ENCODE measurements at regions not wholly inside any gene's neighbourhood (a gene's known extent, or its start where the extent isn't known, plus 50 kb on each side); places are given as distances from the start of the nearest gene placed in this dataset.

DNA sequence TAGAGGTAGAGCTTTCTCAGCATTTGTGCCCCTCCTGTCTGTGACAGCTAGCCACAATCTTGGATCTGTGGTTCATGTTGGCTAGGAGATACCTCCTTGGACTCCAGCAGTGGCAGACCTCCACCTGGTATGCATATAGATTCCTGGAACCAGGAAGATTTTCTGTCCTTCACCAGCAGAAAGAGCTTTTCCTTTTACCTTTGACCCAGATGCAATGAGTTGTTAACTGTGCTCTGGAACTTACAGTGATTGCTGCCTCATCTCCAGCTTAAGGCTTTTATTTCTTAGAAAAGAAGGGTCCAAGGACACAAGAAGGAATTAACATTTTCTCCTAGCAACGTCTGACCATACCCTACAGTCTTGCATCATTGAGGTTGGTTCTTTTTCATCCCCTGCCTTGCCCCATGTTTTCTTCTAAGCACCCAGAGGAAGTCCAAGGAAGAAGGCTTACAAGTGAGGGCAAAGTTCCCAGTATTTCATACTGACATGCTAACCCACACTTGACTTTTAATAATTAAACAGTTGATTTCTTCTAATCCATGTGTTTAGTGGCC, 217.1 kb upstream of the ARHGAP24 start:
- no peak for DNase-seq (ENCODE audit: low read depth)
- H3K4me3 ChIP-seq (ENCODE audit: low read depth, low read length) = no peak overlapping the region
- TF ChIP-seq CTCF (IDR thresholded peaks at IDR 0.05; ENCODE audit: low read depth, low read length, missing control alignments) = no peak
- in situ Hi-C loops (cut with HindIII; ENCODE audit: low sequenced_read_pairs) = no loop called here

DNA sequence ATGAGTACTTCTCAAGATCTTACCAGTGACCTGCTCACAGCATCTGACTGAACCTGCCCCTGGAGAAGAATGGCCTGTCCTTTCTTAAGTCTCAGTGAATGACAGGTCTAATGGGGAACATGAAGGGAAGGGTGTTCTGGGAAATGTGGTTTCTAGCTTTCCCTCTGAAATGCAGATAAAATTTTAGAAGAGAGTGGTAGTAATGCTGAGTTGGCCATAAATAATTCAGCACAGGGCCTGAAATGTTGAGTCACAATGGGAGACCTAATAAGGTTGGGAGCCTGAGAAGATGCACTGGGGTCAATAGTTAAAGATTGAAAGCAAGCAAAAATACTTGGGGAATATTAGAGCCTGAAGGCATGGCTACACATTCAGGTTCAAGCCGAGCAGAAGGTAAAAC, 214.9 kb upstream of the ARHGAP24 start:
- in situ Hi-C loops (cut with HindIII; ENCODE audit: low sequenced_read_pairs) = no loop called here
- H3K4me3 ChIP-seq (ENCODE audit: low read depth, low read length) = no peak overlapping the region
- TF ChIP-seq CTCF (IDR thresholded peaks at IDR 0.05; ENCODE audit: low read depth, low read length, missing control alignments) = no peak
- DNase-seq (ENCODE audit: low read depth) = no peak

- TF ChIP-seq CTCF (IDR thresholded peaks at IDR 0.05; ENCODE audit: low read depth, low read length, missing control alignments) = no peak
- H3K4me3 ChIP-seq (ENCODE audit: low read depth, low read length) = no peak overlapping the region
- in situ Hi-C loops (cut with HindIII; ENCODE audit: low sequenced_read_pairs) = no loop called here
- no peak for DNase-seq (ENCODE audit: low read depth)
Observed at GRCh38 chr4:85265234-85265633, 209.7 kb upstream of the ARHGAP24 start.

DNA sequence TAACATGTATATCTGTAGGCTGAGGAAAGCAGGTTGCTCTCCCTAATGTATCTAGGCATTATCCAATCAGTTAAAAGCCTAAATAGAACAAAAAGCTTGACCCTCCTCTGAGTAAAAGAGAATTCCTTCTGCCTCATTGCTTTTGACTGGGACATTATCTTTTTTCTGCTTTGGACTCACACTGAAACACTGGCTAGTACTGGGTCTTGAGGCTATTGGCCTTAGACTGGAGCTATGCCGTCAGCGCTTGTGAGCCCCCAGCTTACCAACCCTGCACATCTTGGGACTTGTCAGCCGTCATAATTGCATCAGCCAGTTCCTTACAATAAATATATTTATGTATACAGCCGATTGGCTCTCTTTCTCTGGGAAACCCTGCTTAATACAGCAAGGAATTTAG, 206.8 kb upstream of the ARHGAP24 start:
- in situ Hi-C loops (cut with HindIII; ENCODE audit: low sequenced_read_pairs) = no loop called here
- DNase-seq (ENCODE audit: low read depth) = no peak
- H3K4me3 ChIP-seq (ENCODE audit: low read depth, low read length) = no peak overlapping the region
- no peak for TF ChIP-seq CTCF (IDR thresholded peaks at IDR 0.05; ENCODE audit: low read depth, low read length, missing control alignments)

DNA sequence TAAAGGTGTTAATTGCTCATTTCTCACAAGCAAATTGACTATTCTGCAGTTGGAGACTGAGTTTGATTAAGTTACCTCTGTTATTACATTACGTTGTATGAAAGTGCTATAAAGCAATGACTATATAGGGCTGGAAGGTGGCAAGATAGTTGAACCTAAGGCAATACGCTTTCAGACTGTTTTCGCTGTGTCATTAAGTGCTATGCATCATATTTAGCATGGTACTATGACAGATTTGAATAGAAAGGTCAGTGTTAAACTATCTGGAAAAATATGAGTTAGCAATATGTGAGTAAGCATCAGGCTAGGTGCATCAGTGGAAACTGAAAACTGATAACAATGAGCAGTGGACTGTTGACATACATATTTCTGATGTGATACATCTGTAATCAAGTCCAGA, 206.0 kb upstream of the ARHGAP24 start:
- TF ChIP-seq CTCF (IDR thresholded peaks at IDR 0.05; ENCODE audit: low read depth, low read length, missing control alignments) = no peak
- no peak overlapping the region for H3K4me3 ChIP-seq (ENCODE audit: low read depth, low read length)
- in situ Hi-C loops (cut with HindIII; ENCODE audit: low sequenced_read_pairs) = no loop called here
- DNase-seq (ENCODE audit: low read depth) = no peak

DNA sequence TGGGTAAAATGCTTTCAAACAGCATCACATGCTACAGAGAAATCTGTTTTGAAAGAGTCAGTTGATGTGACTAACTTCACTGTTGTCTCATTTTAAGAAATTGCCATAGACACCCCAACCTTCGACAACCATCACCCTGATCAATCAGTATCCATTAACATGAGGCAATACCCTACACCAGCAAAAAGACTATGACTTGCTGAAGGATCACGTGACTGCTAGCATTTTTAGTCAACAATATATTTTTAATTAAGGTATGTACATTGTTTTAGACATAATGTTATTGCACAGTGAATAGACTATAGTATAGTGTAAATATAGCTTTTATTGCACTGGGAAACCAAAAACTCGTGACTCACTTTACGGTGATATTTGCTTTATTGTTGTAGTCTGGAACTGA, 200.0 kb upstream of the ARHGAP24 start:
- no peak for TF ChIP-seq CTCF (IDR thresholded peaks at IDR 0.05; ENCODE audit: low read depth, low read length, missing control alignments)
- no peak overlapping the region for H3K4me3 ChIP-seq (ENCODE audit: low read depth, low read length)
- DNase-seq (ENCODE audit: low read depth) = no peak
- in situ Hi-C loops (cut with HindIII; ENCODE audit: low sequenced_read_pairs) = no loop called here

DNA sequence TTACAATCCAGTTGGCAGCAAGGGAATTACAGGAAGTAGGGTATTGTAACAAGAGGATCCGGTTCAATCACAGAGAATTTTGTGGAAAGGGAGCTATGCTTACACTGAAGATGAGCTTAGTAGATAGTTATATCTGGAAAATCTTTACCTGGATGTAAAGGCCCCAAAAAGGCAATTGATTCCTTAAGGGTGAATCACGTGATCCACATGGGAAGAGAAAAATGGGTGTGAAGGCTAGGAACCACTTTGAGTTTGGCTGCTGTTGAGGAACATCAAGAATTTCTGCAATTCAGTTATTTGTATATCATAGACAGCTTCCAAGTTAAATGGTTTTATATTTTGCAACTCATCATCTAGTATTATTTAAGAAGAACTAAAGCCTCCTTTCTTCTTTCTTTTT, 194.0 kb upstream of the ARHGAP24 start:
- TF ChIP-seq CTCF (IDR thresholded peaks at IDR 0.05; ENCODE audit: low read depth, low read length, missing control alignments) = no peak
- in situ Hi-C loops (cut with HindIII; ENCODE audit: low sequenced_read_pairs) = no loop called here
- H3K4me3 ChIP-seq (ENCODE audit: low read depth, low read length) = no peak overlapping the region
- DNase-seq (ENCODE audit: low read depth) = no peak
